GM19372 (cell line): ENCODE measurements at regions not wholly inside any gene's neighbourhood (a gene's known extent, or its start where the extent isn't known, plus 50 kb on each side); places are given as distances from the start of the nearest gene placed in this dataset.

Source experiments
- ATAC-seq: cut with Tn5 transposase; IDR thresholded peaks from one replicate; pipeline ENCODE4 v1.9.1; 2021; ENCODE audit warnings: mild to moderate bottlenecking, low read depth, moderate library complexity; ENCODE audit not compliant: unreplicated experiment

- ATAC-seq = no peak
Measured at GRCh38 chr9:14967450-14968321, 57.5 kb upstream of the FREM1 start.

GRCh38 chr9:14962193-14962882, 52.1 kb upstream of the FREM1 start:
- ATAC-seq = no peak

- no peak for ATAC-seq
Measured at GRCh38 chr9:14961372-14962068, 51.3 kb upstream of the FREM1 start.

- ATAC-seq = no peak
Measured at GRCh38 chr9:14960881-14961280, 50.7 kb upstream of the FREM1 start.
